WI38 (cell line): ENCODE measurements at regions not wholly inside any gene's neighbourhood (a gene's known extent, or its start where the extent isn't known, plus 50 kb on each side); places are given as distances from the start of the nearest gene placed in this dataset.

Source experiments
- H3K4me3 ChIP-seq: 2 replicates; pipeline ENCODE4 v1.5.1; 2011; ENCODE audit warnings: low read depth, mild to moderate bottlenecking, control low read depth, low read length
- TF ChIP-seq, protein P1 (sequence below): IDR thresholded peaks from 2 replicates; pipeline ENCODE4 v1.5.1; 2012; ENCODE audit warnings: low read depth, mild to moderate bottlenecking, control low read depth, low read length

DNA sequence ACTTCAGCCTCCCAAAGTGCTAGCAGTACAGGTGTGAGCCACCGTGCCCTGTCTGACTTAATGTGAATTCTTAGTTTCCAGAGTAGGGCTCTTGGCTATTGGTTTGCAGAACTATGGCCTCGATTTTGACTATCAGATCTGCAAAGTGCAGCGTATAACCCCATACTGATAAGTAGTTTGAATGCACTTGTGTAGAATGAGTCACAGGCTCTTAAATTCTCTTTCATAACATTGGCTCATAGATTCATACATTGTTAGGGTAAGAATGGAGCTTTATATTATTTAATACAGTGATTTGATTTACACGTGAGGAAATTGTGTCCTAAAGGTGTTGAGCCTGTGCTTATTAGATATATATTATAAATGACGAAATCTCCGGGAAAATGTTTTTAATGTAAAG, 109.9 kb downstream of the ZPLD1 start:
- H3K4me3 ChIP-seq, result no peak overlapping the region
- TF ChIP-seq, protein P1, sequence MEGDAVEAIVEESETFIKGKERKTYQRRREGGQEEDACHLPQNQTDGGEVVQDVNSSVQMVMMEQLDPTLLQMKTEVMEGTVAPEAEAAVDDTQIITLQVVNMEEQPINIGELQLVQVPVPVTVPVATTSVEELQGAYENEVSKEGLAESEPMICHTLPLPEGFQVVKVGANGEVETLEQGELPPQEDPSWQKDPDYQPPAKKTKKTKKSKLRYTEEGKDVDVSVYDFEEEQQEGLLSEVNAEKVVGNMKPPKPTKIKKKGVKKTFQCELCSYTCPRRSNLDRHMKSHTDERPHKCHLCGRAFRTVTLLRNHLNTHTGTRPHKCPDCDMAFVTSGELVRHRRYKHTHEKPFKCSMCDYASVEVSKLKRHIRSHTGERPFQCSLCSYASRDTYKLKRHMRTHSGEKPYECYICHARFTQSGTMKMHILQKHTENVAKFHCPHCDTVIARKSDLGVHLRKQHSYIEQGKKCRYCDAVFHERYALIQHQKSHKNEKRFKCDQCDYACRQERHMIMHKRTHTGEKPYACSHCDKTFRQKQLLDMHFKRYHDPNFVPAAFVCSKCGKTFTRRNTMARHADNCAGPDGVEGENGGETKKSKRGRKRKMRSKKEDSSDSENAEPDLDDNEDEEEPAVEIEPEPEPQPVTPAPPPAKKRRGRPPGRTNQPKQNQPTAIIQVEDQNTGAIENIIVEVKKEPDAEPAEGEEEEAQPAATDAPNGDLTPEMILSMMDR, result no peak

DNA sequence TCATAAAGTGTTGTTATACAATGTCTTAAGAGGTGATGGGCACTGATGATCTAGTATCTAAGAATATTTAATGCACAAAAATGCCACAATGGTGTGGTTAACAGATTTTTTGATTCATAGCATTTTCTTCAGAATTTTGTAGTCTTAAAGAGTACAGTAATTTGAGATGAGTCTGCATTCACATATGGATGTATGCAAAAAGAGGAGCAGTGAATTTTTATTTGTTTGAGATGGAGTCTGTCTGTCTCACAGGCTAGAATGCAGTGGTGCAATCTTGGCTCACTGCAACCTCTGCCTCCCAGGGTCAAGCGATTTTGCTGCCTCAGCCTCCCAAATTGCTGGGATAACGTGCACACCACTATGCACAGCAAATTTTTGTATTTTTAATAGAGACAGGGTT, 110.5 kb downstream of the ZPLD1 start:
- H3K4me3 ChIP-seq, result no peak overlapping the region
- TF ChIP-seq, protein P1, result no peak

DNA sequence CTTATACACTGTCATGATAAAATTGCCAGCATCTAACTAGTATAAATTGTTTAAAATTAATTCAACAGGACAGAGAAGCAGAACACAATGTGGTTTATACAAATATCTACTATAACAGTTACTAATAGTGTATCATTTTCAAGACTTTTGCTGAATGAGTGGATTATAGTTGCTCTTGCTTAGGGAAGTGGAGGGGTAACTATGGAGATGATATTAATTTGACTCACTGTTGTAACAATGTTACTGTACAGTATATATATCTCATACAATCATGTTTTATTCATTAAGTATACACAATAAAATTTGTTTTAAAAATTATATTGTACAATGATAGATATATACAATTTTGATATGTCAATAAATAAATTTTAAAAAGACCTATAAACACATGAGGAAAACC, 119.1 kb downstream of the ZPLD1 start:
- TF ChIP-seq, protein P1, result no peak
- H3K4me3 ChIP-seq, result no peak overlapping the region

DNA sequence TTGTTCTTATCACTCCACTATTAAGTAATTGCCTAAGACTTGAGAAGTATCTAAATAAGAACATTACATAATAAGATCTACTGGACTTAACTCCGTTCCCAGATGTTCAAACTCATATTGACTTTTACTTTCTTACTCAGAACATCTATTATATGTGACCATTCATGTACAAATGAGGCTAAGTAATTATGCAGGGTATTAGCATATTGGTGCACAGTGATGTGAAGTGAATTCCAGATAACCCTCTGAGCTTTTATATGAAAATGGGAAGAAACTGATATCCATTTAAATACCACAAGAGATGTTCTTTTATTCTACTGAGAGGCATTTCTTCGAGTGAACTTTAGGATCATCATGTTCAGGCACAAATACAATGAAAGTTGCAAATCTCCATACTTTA, 135.7 kb downstream of the ZPLD1 start:
- H3K4me3 ChIP-seq, result no peak overlapping the region
- TF ChIP-seq, protein P1, result no peak

DNA sequence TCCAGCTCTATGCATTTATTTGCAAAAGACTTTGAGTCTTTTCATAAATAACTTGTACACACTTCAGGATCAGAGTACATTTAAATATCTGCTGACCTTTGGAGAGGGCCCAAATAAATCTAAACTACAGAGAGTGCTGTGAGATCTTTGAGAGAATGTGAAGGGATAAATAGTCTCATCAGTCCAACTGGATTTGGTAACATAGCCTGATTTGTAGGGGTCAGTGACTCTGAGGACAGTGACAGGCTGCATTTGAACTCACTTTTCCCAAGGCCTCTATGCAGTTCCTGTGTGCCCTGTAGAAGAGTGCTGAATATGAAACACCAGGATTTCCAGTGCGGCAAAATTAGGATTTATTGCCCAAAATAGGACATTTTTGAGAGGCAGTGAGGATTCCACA, 136.2 kb downstream of the ZPLD1 start:
- TF ChIP-seq, protein P1, result no peak
- no peak overlapping the region for H3K4me3 ChIP-seq

DNA sequence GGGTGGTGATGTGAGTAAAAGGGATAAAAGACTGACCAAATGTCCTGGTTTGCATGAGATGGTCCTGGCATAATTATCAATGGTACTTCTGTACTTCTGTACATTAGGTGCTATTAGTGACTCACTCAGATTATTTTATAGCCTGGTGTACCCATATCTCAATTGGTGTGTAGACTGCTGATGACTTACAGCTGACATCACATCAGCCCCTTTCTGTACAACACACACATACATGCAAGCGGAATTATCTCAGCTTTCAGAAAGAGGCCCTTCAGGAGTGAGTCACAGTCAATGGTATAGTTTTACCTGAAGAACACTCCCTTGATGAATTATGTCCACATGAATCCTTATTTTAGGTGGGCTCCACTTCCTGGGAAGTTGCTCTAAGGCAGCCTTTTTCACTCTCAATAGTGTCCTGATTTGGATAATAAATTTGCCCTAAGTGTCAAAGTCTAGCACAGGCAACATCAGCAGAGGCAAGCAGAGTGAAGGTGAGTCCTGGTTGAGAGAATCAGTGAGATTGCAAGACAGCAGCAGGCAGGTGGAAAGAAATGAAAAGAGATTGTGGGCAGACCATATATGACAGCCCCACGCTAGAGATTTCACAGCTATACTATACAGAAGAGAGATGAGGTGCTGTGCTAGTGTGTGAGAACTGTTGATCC, 137.0 kb downstream of the ZPLD1 start:
- no peak overlapping the region for H3K4me3 ChIP-seq
- TF ChIP-seq, protein P1, result no peak

DNA sequence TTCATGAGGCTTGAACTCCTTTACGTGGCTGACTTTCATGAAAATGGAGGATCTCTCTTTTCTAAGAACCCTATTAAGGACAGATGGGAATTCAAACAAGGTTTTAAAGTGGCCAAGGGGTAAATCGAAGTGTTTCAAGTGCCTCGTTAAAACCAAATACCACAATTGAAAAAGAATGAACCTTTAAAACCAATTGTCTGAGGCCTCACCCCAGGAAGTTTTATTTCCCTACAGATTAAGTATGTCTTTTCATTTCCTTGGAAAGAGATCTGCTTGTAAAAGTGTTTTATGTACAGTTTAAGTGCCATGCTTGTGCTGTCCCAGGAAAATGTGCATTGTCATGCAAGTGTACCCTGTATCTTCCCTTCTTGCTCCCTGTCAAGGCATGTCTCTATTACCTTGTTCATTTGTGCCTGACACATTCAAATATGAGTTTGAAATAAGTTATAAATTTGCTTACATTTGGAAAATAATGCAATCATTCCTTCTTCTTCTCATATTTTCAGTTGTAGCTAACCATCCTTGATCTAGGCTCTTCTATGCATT, 138.7 kb downstream of the ZPLD1 start:
- no peak overlapping the region for H3K4me3 ChIP-seq
- TF ChIP-seq, protein P1, result no peak
